HL-60 (cell line): ENCODE measurements at regions not wholly inside any gene's neighbourhood (a gene's known extent, or its start where the extent isn't known, plus 50 kb on each side); places are given as distances from the start of the nearest gene placed in this dataset.

ENCODE experiments used
- DNase-seq, 2 experiments: peaks; one replicate each; pipeline ENCODE4 v3.0.0-alpha.2; 2010 to 2020; ENCODE audit warnings: low read depth in 1 of 2, low spot score in 1 of 2
- H3K27ac ChIP-seq: fragments of 250-450 bp; sonication (Bioruptor Pico); replicated peaks from 2 replicates; pipeline ENCODE4 v1.5.1; 2020; ENCODE audit warnings: mild to moderate bottlenecking, moderate library complexity
- H3K27me3 ChIP-seq: fragments of 250-450 bp; sonication (Bioruptor Pico); 2 replicates; pipeline ENCODE4 v1.5.1; 2021; ENCODE audit warnings: mild to moderate bottlenecking, moderate library complexity; ENCODE audit not compliant: insufficient read depth, poor library complexity, severe bottlenecking
- H3K4me3 ChIP-seq: replicated peaks from 2 replicates; pipeline ENCODE4 v1.5.1; 2011; ENCODE audit warnings: mild to moderate bottlenecking, control low read depth, low read length; ENCODE audit not compliant: insufficient read depth
- GABPA ChIP-seq: IDR thresholded peaks from 2 replicates; pipeline ENCODE4 v1.6.1; 2012; ENCODE audit warnings: low read depth
- POLR2AphosphoS5 ChIP-seq: IDR thresholded peaks from 2 replicates; pipeline ENCODE4 v1.6.1; 2012; ENCODE audit warnings: low read depth
- SPI1 ChIP-seq: IDR thresholded peaks from 2 replicates; pipeline ENCODE4 v1.6.1; 2012; ENCODE audit warnings: low read depth, mild to moderate bottlenecking, borderline replicate concordance
- TF ChIP-seq, protein P1 (sequence below): IDR thresholded peaks from 2 replicates; pipeline ENCODE4 v1.6.1; 2012; ENCODE audit warnings: low read depth; ENCODE audit not compliant: insufficient replicate concordance
- TF ChIP-seq, protein P2 (sequence below): IDR thresholded peaks from one replicate; pipeline ENCODE4 v1.5.1; 2011; ENCODE audit warnings: low read length, control low read depth, inconsistent platforms; ENCODE audit not compliant: insufficient read depth

DNA sequence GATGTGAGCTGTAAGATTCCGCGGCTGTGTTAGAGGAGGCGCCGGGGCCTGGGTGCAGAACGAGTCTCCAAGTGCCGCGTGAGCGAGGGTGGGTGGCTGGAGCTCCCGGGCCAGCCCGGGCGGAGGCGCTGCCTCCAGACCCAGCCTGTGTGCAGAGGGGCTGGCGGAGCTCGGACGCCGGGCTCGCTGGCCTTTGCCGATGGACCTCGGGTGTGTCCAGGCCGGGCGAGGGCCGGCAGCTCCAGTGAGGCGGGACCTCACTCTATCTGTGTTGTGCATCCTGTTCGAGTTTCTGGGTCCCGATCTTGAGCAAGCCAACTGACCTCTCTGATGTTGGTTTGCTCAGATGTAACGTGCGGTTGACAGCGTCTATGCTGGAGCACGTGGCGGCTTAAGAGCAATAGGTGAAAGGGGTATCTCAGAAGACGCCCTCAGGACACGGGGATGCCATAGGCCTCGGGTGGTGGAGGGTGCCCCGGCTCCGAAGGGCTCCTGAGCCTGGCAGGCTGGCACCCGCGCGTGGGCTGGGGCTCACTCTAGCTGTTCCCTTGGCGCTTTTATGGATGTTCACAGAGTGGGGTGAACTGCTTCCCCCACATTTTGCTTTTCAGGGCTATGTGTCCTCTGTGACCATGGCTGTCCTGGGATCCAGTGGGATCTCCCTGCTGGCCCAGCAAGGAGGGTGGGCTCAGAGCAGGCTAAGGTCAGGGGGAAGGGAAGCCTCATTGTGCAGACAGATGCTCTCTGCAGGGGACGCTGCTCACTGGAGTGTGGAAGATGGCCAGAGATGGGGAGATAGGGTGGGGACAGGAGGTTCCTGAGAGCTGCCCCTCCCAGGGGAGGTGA, 69.8 kb downstream of the MRPL36 start:
- no peak overlapping the region for H3K4me3 ChIP-seq
- no peak for TF ChIP-seq SPI1
- TF ChIP-seq, protein P1, sequence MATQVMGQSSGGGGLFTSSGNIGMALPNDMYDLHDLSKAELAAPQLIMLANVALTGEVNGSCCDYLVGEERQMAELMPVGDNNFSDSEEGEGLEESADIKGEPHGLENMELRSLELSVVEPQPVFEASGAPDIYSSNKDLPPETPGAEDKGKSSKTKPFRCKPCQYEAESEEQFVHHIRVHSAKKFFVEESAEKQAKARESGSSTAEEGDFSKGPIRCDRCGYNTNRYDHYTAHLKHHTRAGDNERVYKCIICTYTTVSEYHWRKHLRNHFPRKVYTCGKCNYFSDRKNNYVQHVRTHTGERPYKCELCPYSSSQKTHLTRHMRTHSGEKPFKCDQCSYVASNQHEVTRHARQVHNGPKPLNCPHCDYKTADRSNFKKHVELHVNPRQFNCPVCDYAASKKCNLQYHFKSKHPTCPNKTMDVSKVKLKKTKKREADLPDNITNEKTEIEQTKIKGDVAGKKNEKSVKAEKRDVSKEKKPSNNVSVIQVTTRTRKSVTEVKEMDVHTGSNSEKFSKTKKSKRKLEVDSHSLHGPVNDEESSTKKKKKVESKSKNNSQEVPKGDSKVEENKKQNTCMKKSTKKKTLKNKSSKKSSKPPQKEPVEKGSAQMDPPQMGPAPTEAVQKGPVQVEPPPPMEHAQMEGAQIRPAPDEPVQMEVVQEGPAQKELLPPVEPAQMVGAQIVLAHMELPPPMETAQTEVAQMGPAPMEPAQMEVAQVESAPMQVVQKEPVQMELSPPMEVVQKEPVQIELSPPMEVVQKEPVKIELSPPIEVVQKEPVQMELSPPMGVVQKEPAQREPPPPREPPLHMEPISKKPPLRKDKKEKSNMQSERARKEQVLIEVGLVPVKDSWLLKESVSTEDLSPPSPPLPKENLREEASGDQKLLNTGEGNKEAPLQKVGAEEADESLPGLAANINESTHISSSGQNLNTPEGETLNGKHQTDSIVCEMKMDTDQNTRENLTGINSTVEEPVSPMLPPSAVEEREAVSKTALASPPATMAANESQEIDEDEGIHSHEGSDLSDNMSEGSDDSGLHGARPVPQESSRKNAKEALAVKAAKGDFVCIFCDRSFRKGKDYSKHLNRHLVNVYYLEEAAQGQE, result no peak
- TF ChIP-seq, protein P2, sequence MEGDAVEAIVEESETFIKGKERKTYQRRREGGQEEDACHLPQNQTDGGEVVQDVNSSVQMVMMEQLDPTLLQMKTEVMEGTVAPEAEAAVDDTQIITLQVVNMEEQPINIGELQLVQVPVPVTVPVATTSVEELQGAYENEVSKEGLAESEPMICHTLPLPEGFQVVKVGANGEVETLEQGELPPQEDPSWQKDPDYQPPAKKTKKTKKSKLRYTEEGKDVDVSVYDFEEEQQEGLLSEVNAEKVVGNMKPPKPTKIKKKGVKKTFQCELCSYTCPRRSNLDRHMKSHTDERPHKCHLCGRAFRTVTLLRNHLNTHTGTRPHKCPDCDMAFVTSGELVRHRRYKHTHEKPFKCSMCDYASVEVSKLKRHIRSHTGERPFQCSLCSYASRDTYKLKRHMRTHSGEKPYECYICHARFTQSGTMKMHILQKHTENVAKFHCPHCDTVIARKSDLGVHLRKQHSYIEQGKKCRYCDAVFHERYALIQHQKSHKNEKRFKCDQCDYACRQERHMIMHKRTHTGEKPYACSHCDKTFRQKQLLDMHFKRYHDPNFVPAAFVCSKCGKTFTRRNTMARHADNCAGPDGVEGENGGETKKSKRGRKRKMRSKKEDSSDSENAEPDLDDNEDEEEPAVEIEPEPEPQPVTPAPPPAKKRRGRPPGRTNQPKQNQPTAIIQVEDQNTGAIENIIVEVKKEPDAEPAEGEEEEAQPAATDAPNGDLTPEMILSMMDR, result no peak
- TF ChIP-seq GABPA, result no peak
- no peak for TF ChIP-seq POLR2AphosphoS5
- H3K27me3 ChIP-seq, result no peaks in the 10 kb centered on the region
- no peak overlapping the region for H3K27ac ChIP-seq
- no peak for DNase-seq

- no peak for TF ChIP-seq GABPA
- TF ChIP-seq, protein P2, result no peak
- no peak for TF ChIP-seq POLR2AphosphoS5
- no peak for TF ChIP-seq SPI1
- TF ChIP-seq, protein P1, result no peak
- DNase-seq, result no peak
- Histone ChIP-seq H3K27me3 (no peaks in the 10 kb centered on the region), H3K4me3 (no peak overlapping the region), H3K27ac (no peak overlapping the region)
These were observed 70.8 kb downstream of the MRPL36 start for GRCh38 chr5:1728846-1729245.

GRCh38 chr5:1727571-1727970, 72.1 kb downstream of the MRPL36 start:
- TF ChIP-seq POLR2AphosphoS5 (no peak), GABPA (no peak), SPI1 (no peak)
- TF ChIP-seq, protein P1, result no peak
- TF ChIP-seq, protein P2, result no peak
- Histone ChIP-seq H3K27ac (no peak overlapping the region), H3K27me3 (no peaks in the 10 kb centered on the region), H3K4me3 (no peak overlapping the region)
- no peak for DNase-seq
